Activated CD4-positive, alpha-beta T cell treated with anti-CD3 and anti-CD28 coated beads, Interleukin-2, amount 10 ng/mL, durations not matched to agents 24 days and 14 days (primary cell): ENCODE measurements at regions not wholly inside any gene's neighbourhood (a gene's known extent, or its start where the extent isn't known, plus 50 kb on each side); places are given as distances from the start of the nearest gene placed in this dataset.
"Not testable (repeated sequence)": the region's sequence is repeated elsewhere in the genome, so short reads cannot be mapped to it uniquely, and the experiment has no call there.

ENCODE experiments used
- DNase-seq: peaks from one replicate; pipeline ENCODE4 v3.0.0; 2022
- H3K27ac Mint-ChIP-seq: one replicate; pipeline ENCODE4 v1.8.0; 2022; ENCODE audit warnings: mild to moderate bottlenecking, mixed read lengths
- H3K27me3 Mint-ChIP-seq: one replicate; pipeline ENCODE4 v1.8.0; 2022; ENCODE audit warnings: mixed read lengths
- H3K36me3 Mint-ChIP-seq: one replicate; pipeline ENCODE4 v1.8.0; 2022; ENCODE audit warnings: low read depth, mild to moderate bottlenecking, mixed read lengths
- H3K4me1 Mint-ChIP-seq: one replicate; pipeline ENCODE4 v1.8.0; 2021; ENCODE audit warnings: mixed read lengths
- H3K4me3 Mint-ChIP-seq: one replicate; pipeline ENCODE4 v1.8.0; 2022; ENCODE audit warnings: mild to moderate bottlenecking, moderate library complexity, mixed read lengths
- H3K9me3 Mint-ChIP-seq: one replicate; pipeline ENCODE4 v1.8.0; 2021; ENCODE audit warnings: mixed read lengths
- intact Hi-C: fragments of 100-400 bp; cut with micrococcal nuclease; formaldehyde crosslinking; loops from one replicate; pipeline ENCODE4 v1.15.1; 2023

DNA sequence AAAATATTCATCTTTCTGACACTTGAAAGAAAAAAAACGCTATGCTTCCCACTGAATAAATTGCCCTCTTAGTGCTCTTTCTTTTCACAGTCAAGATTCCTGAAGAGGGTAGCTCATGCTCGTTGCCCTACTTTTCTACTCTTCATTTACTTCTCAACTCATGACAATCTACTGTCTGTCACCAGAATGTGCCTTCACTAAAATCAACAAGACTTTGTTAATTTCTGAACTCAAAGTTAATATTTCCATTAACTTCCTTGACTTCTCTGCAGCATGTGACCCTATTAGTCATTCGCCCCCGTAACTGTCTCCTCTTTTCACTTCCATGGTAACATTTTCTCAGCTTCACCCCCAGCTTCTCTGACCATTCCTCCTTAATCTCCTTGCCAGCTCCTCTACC is 98.9 kb upstream of the MAPRE2 start:
- H3K36me3 Mint-ChIP-seq: no peaks in the 10 kb centered on the region

DNA sequence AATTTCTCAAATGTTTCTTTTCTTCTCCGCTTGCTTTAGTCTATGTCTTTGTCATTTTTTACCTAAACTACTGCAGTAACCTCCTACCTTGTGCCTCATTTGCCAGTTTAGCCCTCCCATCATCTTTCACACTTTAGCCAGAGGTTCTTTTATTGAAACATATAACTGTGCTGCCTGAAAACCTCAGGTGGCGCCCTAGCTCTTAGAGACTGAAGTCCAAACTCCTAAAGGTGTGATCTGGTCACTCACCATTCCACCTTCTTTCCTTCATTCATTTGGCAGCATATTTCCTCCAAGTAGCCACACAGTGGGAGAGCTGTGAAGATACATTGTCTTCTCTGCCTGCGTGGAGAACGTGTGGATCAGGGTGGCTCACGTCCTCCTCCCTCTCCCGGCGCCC is 98.2 kb upstream of the MAPRE2 start:
- no peak for DNase-seq
- Mint-ChIP-seq H3K9me3 (no peaks in the 10 kb centered on the region), H3K4me1 (no peaks in the 10 kb centered on the region), H3K27ac (no peak overlapping the region), H3K4me3 (no peak overlapping the region), H3K27me3 (peaks cover 26% of the 10 kb centered on the region), H3K36me3 (no peaks in the 10 kb centered on the region)
- intact Hi-C loops: no loop called here

More for the DNA sequence above, 98.9 kb upstream of the MAPRE2 start:
- Mint-ChIP-seq H3K4me1 (no peaks in the 10 kb centered on the region), H3K9me3 (no peaks in the 10 kb centered on the region), H3K27me3 (peaks cover 29% of the 10 kb centered on the region), H3K27ac (no peak overlapping the region), H3K4me3 (no peak overlapping the region)
- intact Hi-C loops: no loop called here
- DNase-seq: no peak

DNA sequence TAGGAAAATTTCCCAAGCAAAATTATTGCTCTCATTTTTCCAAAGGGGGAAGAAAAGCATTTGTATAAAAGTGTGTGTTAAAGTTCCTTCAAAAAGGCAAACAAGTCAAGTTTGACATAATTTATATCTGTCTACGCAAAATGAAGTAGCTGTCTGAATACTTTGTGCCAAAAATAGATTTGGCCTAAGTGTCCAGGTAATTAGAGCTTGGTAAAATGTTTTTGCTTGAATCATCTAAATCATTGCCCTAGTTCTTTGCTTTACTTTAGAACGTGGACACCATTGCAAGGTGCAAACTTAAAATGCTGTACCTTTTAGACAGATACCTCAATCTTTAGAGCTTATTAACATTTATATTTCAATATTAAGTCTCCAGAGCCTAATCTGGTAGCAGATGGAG is 97.6 kb upstream of the MAPRE2 start:
- Mint-ChIP-seq H3K27ac (no peak overlapping the region), H3K9me3 (no peaks in the 10 kb centered on the region), H3K36me3 (no peaks in the 10 kb centered on the region), H3K4me3 (no peak overlapping the region), H3K27me3 (peaks cover 26% of the 10 kb centered on the region), H3K4me1 (no peaks in the 10 kb centered on the region)
- intact Hi-C loops: no loop called here
- no peak for DNase-seq

DNA sequence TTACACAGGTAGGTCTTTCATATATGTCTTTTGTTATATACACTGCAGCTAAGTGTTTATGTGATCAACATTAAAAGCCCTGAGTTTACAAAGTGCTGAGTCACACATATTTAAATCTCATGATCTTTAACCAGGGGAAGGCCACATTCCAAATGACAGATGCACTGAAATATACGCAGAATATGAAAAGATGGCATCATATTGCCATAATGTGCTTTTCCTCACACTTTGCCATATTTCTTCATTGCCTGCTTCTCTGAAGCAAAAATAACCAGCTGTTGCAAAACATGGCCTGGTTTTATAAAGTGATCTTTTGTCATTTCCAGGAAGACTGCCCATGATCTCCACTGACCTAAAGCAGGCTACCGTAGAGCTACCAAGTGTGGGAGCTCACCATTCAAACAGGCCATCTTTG is 93.5 kb upstream of the MAPRE2 start:
- Mint-ChIP-seq H3K27me3 (peaks cover 14% of the 10 kb centered on the region), H3K4me3 (no peak overlapping the region), H3K4me1 (no peaks in the 10 kb centered on the region), H3K27ac (no peak overlapping the region), H3K36me3 (no peaks in the 10 kb centered on the region), H3K9me3 (no peaks in the 10 kb centered on the region)
- DNase-seq: no peak
- intact Hi-C loops: no loop called here

DNA sequence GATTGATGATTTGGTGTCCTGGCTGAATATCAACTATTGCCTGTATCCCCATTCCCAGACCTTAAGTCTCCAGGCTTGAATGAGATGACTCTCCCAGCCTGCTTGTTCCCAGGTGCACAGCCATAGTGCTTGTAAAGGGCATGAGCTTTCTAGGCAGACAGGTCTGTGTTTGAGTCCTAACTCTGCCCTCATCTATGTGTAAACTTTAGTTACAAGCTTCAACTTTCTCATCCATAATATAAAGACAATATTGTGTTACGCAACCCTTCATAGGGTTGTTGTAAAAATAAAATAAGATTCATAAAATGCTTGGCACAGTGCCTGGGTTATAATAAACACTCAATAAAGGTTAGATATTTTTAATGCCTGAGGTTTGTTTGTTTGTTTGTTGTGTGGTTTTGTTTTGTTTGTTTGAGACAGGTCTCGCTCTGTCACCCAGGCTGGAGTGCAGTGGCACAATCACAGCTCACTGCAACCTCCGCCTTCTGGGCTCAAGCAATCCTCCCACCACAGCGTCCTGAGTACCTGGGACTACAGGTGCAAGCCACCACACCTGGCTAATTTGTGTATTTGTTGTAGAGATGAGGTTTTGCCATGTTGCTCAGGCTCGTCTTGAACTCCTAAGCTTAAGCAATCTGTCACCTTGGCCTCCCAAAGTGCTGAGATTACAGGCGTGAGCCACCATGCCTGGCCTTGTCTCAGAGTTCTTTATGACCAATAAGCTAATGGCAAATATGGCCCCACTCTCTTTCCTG is 89.4 kb upstream of the MAPRE2 start:
- Mint-ChIP-seq H3K9me3 (peaks cover 8% of the 10 kb centered on the region), H3K27ac (no peak overlapping the region), H3K27me3 (peaks cover 9% of the 10 kb centered on the region), H3K4me3 (no peak overlapping the region), H3K36me3 (no peaks in the 10 kb centered on the region), H3K4me1 (no peaks in the 10 kb centered on the region)
- no peak for DNase-seq
- intact Hi-C loops: no loop called here

DNA sequence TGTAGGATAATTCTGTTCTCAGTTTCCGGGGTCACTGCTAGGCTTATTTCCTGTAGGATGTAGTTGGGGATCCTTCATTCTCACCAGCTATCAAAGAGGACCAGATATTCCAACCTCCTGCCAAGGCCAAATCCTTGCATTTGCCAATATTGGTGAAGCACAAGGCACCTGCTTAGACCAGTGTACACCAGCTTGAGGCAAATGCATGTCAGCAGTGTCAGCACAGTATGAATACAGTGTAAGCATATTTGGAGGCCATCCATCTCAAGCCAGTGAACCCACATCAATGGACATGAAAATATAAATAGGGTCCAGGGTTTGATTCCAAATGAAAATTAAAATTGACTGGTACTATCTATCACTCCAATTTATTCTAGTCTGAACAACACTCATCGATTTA is 88.0 kb upstream of the MAPRE2 start:
- H3K27ac Mint-ChIP-seq: no peak overlapping the region
- no peak for DNase-seq
- H3K36me3 Mint-ChIP-seq: no peaks in the 10 kb centered on the region
- H3K9me3 Mint-ChIP-seq: peaks cover 8% of the 10 kb centered on the region
- H3K4me3 Mint-ChIP-seq: no peak overlapping the region
- intact Hi-C loops: no loop called here
- H3K27me3 Mint-ChIP-seq: peaks cover 16% of the 10 kb centered on the region
- no peaks in the 10 kb centered on the region for H3K4me1 Mint-ChIP-seq

DNA sequence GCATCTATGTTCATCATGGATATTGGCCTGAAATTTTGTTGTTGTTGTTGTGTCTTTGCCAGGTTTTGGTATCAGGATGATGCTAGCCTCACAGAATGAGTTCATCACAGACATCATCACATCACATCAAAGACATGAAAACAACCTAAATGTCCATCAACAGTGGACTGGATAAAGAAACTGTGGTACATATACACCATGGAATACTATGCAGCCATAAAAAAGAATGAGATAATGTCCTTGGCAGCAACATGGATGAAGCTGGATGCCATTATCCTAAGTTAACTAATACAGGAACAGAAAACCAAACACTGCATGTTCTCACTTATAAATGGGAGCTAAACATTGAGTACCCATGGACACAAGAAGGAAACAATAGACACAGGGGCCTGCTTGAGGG is 85.7 kb upstream of the MAPRE2 start:
- DNase-seq, H3K4me1 Mint-ChIP-seq, H3K4me3 Mint-ChIP-seq, H3K9me3 Mint-ChIP-seq, H3K36me3 Mint-ChIP-seq, H3K27ac Mint-ChIP-seq, intact Hi-C loops: not testable (repeated sequence)
- H3K27me3 Mint-ChIP-seq: peaks cover 26% of the 10 kb centered on the region

DNA sequence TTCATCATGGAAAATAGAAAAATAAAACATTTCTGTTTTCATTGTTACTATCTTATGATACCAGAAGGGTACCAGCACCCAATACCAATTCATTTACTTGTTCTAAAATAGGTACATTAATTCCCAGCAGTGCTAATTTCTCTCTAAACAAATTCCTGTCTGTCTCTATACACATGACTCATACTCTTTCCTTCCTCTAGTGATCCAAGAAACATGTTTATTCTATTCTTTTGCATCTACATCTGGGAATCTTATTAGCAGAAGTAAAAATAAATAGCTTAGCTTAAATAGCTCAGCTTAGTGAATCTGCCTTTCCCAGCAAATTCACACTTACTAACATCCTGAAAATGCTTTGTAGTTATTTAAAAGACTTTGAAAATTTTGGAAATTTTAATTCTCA is 84.5 kb upstream of the MAPRE2 start:
- Mint-ChIP-seq H3K9me3 (peaks cover 8% of the 10 kb centered on the region), H3K36me3 (no peaks in the 10 kb centered on the region), H3K27me3 (peaks cover 29% of the 10 kb centered on the region), H3K27ac (no peak overlapping the region), H3K4me3 (no peak overlapping the region), H3K4me1 (no peaks in the 10 kb centered on the region)
- intact Hi-C loops: no loop called here
- DNase-seq: no peak

DNA sequence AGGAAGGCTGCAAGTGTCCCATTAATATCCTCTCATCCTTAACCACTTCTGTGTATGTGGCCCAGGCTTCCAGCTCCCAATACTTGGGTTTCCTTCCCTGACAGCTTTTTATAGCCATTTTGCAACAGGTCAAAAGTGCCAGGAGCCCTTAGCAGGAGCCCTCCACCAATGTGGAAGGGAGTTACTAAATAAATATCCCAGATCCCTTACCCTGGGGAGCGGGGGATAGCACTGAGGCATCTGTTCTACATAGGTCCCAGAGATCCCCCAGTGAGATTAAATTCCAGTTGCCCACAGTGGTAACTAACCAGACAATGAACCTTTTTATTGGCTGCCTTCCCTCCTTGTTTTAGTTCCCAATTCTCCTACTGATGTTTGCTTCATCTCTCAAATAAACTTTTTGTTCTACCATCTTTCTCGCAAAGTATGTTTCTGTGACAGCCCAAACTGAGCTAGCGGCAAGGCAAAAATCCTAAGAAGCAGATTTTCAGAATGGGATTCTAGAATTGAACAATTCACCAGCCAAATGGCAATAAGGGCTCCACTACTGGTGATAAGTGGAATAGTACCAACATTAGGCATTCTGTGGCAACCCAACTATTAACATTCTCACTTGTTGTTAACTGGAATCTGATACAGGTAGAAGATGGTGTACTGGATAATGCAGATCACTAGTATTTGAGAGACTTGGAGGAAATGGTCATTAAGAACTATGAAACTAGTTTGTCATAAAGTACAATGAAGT is 83.9 kb upstream of the MAPRE2 start:
- peaks cover 8% of the 10 kb centered on the region for H3K9me3 Mint-ChIP-seq
- H3K4me1 Mint-ChIP-seq: no peaks in the 10 kb centered on the region
- intact Hi-C loops: no loop called here

DNA sequence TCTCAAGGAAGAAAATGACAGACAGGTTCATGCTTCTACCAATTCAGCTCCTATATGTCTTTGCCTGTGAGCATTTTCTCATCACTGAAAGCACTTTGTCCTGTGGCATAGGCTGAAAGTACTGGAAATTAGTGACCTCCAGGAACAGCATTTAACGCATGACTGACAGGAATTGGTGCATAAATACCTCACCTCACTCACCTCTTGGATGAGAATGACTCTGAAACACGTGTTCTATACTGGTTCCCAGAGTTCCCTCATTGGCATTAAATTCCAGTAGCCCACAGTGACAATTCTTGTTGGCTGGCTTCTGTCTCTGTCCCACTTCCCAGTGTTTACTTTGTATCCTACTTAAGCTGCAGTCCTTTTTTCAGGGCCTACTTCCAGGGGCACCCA is 83.4 kb upstream of the MAPRE2 start:
- intact Hi-C loops: no loop called here
- H3K4me1 Mint-ChIP-seq: no peaks in the 10 kb centered on the region
- H3K27ac Mint-ChIP-seq: no peak overlapping the region
- no peak for DNase-seq
- H3K27me3 Mint-ChIP-seq: peaks cover 29% of the 10 kb centered on the region
- no peak overlapping the region for H3K4me3 Mint-ChIP-seq
- H3K36me3 Mint-ChIP-seq: no peaks in the 10 kb centered on the region
- H3K9me3 Mint-ChIP-seq: peaks cover 8% of the 10 kb centered on the region

More for the DNA sequence above, 83.9 kb upstream of the MAPRE2 start:
- Mint-ChIP-seq H3K27ac (no peak overlapping the region), H3K36me3 (no peaks in the 10 kb centered on the region), H3K4me3 (no peak overlapping the region), H3K27me3 (peaks cover 29% of the 10 kb centered on the region)
- no peak for DNase-seq

DNA sequence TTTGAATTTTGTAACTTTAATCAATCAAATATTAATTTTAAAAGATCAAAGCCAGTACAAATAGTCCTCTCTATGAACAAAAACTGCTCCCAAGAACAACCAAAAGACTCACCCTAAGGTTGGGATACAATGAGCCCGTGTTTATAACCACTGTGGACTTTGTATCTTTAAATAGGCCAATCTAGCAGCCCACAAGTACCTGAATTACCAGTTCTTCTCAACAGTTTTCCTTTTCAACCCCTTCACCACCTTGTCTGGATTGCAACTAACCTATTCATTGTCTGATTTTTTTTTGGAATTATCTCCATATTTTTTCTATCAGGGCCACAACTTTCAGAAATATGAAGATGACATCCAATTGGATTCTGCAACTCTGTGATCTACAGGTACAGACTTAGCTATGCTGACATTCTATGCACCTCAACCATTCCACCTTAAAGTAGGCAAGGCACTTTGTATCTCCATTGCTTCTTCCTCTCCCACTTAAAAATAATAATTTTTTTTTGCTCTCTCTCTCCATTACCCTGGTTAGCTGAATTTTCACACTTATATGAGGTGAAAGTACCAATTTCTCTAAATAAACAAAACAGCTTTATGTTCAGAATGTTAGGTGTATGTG is 81.9 kb upstream of the MAPRE2 start:
- Mint-ChIP-seq H3K4me1 (no peaks in the 10 kb centered on the region), H3K36me3 (no peaks in the 10 kb centered on the region)

DNA sequence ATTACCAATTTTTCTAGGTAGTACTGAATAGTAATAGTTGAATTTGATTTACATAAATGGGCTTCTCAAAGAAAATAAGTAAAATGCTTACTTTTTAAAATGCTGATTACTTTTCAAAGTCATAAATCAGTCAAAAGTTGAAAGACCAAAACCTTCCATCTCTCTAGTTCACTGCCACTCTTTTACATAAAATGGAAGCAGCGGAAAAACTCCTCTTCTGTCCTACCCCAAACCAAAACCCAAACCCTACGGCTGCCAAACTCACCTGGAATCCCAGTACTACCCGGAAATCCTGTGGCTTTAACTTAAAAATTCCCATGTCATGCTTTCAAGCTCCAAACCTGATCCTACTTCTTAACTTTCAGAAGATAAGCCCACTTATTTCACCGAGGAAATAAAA is 81.2 kb upstream of the MAPRE2 start:
- Mint-ChIP-seq H3K27me3 (peaks cover 26% of the 10 kb centered on the region), H3K4me1 (no peaks in the 10 kb centered on the region), H3K4me3 (no peak overlapping the region), H3K9me3 (peaks cover 8% of the 10 kb centered on the region), H3K36me3 (no peaks in the 10 kb centered on the region), H3K27ac (no peak overlapping the region)
- intact Hi-C loops: no loop called here
- no peak for DNase-seq

More for the DNA sequence above, 81.9 kb upstream of the MAPRE2 start:
- Mint-ChIP-seq H3K4me3 (no peak overlapping the region), H3K27ac (no peak overlapping the region), H3K9me3 (peaks cover 8% of the 10 kb centered on the region), H3K27me3 (peaks cover 29% of the 10 kb centered on the region)
- no peak for DNase-seq
- intact Hi-C loops: no loop called here

DNA sequence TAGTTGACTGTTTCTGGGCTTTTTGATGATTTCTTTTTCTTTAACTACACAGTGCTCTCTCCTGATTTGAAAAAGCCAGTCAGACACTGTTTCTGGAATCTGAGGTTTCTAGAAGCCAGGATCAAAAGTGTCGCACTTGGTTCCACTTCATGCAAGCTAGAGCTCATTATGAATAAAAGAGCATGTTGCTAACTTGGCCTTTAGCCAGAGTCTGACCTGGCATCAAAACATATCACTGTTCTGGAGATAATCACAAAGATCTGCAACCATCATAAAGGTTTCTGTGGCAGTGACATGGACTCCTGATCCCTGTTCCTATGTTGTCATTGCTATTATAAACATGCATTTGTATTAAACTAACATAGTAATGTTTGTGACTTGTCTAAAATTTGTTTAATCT is 76.1 kb upstream of the MAPRE2 start:
- Mint-ChIP-seq H3K4me1 (no peaks in the 10 kb centered on the region), H3K4me3 (no peak overlapping the region), H3K27ac (no peak overlapping the region), H3K9me3 (no peaks in the 10 kb centered on the region), H3K36me3 (no peaks in the 10 kb centered on the region), H3K27me3 (peaks cover 8% of the 10 kb centered on the region)
- intact Hi-C loops: no loop called here
- no peak for DNase-seq

DNA sequence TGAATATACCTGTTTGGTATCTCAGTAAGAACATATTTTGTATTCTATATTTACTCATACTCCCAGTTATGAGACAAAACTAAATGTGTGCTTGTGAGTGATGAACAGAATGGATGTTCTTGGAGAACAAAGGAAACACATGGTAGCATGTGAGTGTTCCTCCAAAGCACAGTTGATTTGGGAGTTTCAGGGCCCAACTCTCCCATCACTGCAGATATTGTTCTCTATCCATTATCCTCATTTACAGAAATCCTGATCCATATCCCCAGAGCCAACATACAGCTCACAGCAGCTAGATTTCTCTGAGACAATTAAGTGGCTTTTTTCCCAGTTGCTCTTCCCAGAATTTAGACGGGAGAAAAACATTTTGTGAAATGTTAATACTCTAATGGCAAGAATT is 75.6 kb upstream of the MAPRE2 start:
- Mint-ChIP-seq H3K36me3 (no peaks in the 10 kb centered on the region), H3K27ac (no peak overlapping the region), H3K4me3 (no peak overlapping the region), H3K27me3 (peaks cover 7% of the 10 kb centered on the region), H3K9me3 (no peaks in the 10 kb centered on the region), H3K4me1 (no peaks in the 10 kb centered on the region)
- DNase-seq: no peak
- intact Hi-C loops: no loop called here
